GM12892 (cell line): ENCODE measurements at regions not wholly inside any gene's neighbourhood (a gene's known extent, or its start where the extent isn't known, plus 50 kb on each side); places are given as distances from the start of the nearest gene placed in this dataset.

ENCODE experiments used
- POLR2A ChIP-seq: IDR thresholded peaks from 2 replicates; pipeline ENCODE4 v1.6.1; 2011; ENCODE audit warnings: low read depth, low read length, control low read depth
- TAF1 ChIP-seq: IDR thresholded peaks from 2 replicates; pipeline ENCODE4 v1.6.1; 2011; ENCODE audit warnings: low read depth, mild to moderate bottlenecking, control low read depth, low read length, borderline replicate concordance

- TF ChIP-seq TAF1 (no peak), POLR2A (no peak)
Observed at GRCh38 chr4:187666034-187666433, 329.5 kb upstream of the ZFP42 start.
